GM12872 (cell line): ENCODE measurements at regions not wholly inside any gene's neighbourhood (a gene's known extent, or its start where the extent isn't known, plus 50 kb on each side); places are given as distances from the start of the nearest gene placed in this dataset.

Experiments used
- TF ChIP-seq, protein P1 (sequence below): IDR thresholded peaks from 3 replicates; pipeline ENCODE4 v1.5.1; 2011; ENCODE audit warnings: low read depth, mild to moderate bottlenecking, low read length, moderate library complexity; ENCODE audit not compliant: insufficient read depth

DNA sequence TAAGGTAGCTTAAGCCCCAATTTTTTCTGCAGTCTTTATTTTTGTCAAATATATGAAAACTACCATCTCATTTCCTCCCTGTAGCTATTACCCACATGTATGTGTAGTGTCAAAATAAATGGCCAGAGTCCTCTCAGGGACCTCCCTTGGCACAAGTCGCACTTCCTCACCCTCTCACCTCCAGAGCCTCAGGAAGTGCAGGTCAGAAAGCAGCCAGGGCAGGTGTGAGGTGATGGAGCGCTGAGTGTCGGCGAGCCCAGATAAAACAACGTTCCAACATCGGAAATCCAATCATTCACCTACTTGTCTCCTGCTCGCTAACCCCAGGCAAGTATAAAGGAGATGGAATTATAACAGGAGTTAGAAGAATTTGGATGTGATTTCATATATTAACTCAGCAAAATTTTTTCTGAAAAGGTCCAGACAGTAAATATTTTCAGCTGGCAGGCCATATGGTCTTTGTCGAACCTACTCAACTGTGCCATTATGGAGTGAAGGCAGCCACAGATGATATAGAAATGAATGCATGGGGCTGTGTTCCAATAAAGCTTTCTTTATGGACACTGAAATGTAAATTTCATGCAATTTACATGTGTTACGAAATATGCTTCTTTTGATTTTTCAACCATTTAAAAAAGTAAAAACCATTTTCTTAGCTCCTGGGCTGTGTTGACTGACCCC is 76.8 kb upstream of the ERG start:
- TF ChIP-seq, protein P1, sequence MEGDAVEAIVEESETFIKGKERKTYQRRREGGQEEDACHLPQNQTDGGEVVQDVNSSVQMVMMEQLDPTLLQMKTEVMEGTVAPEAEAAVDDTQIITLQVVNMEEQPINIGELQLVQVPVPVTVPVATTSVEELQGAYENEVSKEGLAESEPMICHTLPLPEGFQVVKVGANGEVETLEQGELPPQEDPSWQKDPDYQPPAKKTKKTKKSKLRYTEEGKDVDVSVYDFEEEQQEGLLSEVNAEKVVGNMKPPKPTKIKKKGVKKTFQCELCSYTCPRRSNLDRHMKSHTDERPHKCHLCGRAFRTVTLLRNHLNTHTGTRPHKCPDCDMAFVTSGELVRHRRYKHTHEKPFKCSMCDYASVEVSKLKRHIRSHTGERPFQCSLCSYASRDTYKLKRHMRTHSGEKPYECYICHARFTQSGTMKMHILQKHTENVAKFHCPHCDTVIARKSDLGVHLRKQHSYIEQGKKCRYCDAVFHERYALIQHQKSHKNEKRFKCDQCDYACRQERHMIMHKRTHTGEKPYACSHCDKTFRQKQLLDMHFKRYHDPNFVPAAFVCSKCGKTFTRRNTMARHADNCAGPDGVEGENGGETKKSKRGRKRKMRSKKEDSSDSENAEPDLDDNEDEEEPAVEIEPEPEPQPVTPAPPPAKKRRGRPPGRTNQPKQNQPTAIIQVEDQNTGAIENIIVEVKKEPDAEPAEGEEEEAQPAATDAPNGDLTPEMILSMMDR, result no peak

DNA sequence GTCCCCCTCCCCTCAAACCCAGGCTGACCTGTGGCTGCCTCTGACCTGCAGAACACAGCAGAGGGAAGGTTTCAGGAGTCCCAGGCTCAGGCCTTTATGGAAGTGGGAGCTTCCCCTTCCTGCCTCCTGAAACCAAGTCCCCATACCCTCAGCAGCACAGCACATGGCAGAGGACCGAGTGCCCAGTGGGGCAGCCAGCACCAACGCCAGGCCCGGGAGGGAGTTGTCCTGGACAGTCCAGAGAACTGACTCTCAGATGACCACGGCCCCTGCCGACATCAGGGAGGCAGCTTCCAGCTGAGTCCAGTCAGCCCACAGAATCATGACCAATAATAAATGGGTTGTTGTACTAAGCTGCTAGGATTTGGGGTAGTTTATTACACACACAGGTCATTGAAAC is 79.6 kb upstream of the ERG start:
- TF ChIP-seq, protein P1, result no peak

DNA sequence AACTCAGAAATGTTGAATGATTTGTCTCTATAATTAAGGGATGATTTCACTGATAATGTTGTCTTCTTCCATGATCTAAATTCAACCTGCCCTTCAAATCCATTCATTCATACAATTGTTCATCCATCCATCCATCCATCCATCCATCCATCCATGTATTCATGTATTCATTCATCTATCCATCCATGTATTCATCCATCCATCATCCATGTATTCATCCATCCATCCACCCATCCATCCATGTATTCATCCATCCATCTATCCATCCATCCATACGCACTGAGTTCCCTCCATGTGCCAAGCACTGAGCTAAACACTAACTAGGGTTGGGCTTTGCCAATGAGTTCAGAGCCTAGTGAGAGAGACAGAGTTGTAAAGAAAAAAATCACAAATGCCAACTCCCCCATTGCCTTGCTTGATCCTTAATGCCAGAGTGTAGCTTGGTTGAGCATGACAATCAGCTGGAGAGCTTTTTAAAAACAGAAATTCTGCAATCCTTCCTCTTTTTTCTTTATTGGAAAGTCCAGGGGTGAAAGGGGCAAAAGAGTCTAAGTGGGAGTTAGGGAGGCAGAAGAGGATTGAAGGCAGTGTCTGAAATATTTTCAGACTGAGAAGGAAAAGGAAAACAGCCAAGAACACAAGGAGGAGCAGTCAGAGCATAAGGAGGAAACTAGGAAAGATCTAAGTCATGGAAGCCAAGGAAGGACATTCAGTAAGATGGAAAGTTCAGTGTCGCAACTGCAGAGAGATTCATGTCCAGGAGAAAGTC is 92.4 kb upstream of the ERG start:
- TF ChIP-seq, protein P1, result no peak

DNA sequence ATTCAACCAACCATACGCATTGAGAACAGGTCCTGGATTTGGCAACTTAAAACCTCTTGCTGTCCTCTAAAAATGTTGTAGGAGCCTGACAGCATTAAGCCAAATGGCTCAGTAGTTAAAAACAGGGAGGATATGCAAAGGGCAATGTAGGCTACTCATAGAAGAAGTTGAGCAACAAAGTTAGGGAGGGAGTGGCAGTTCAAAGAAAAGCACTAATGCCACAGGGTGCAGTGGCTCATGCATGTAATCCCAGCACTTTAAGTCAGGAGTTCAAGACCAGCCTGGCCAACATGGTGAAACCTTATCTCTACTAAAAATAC is 92.9 kb upstream of the ERG start:
- TF ChIP-seq, protein P1, result no peak

DNA sequence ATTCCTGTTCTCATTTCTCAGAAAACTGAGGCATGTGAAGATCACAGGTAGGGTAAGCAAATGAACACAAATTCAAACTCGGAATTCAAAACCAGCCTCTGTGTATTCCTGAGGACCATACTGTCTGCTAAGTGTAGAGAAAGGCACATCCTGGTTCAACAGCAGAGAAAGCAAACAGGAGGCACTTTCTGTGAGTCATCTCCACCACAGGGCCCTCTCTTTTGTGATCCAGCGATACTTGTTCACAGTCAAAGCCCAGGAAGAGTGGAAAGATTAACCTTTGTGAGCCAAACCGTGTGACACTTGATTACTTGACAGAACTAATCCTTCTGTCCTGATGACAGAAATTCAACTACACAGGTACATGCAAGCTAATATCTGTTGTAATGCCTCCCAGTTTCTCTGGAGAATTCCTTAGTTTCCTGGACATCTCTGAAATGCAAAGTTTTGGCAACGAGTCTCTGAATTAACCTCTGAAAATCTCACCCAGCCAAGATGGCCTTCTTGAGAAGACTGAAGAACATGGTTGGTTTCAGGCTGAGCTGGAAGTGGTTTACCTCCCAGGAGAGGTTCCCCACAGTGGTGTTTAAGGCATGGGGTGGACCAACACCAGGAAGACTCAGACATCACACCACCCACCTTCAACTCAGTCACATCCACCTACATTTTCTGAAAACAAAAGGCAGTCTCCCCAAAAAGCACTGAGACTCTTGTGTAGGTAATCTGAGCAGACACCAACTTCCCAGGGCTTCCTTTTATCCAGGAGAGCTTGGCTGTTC is 98.2 kb upstream of the ERG start:
- TF ChIP-seq, protein P1, result no peak

DNA sequence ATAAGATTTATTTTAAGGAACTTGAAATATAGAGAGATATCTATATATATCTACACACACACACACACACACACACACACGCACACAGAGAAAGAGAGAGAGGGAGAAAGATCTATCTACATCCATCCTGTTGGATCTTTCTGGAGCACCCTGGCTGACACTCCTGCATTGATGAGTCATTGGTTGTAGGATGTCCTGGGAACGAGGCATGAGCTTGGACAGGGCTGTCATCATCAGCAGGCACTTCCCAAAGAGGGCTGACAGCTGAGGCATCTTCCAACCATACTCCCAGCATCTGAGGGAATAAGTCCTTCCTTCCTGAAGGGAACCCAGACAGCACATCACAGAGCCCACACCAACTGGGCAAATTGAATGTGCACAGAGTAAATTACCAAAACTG is 99.1 kb upstream of the ERG start:
- TF ChIP-seq, protein P1, result no peak

DNA sequence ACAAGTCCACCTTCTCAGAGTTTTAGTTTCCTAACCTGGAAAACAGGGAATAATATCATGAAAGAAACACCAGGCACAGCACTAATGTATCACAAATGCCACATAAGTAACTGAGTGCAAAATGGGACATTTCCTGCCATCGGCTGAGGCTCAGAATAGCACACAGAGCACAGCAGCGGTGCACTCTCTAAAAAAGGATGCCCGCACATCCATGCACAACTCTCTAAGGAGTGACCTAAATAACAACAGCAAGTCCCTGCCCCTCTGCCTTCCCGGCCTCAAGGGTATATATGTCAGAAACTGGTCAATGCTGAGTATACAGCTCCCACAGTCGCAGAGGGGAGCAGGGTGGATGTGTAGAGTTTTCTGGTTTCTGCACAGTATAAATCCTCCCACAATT is 100.1 kb upstream of the ERG start:
- TF ChIP-seq, protein P1, result no peak
